ENCODE measurements at regions not wholly inside any gene's neighbourhood (a gene's known extent, or its start where the extent isn't known, plus 50 kb on each side); places are given as distances from the start of the nearest gene placed in this dataset.

DNA sequence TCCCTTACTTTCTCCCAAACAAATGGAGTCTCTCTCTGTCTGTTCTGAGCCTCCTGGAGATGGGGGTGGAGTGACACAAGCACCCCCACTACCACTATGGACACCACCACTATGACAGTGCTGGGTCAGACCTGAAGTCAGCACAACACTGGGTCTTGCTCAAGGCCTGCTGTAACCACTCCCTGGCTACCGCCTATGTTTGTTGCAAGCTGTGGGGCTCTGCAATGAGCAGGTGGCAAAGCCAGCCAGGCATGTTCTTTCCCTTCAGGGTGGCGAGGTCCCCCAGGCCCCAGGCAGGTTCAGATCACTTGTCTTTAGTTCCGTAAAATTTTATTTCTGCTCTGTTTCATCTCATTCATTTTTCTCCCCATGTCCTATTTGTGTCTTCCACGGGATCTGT, 349.8 kb downstream of the TMEM121 start:
- TF ChIP-seq, protein P1, sequence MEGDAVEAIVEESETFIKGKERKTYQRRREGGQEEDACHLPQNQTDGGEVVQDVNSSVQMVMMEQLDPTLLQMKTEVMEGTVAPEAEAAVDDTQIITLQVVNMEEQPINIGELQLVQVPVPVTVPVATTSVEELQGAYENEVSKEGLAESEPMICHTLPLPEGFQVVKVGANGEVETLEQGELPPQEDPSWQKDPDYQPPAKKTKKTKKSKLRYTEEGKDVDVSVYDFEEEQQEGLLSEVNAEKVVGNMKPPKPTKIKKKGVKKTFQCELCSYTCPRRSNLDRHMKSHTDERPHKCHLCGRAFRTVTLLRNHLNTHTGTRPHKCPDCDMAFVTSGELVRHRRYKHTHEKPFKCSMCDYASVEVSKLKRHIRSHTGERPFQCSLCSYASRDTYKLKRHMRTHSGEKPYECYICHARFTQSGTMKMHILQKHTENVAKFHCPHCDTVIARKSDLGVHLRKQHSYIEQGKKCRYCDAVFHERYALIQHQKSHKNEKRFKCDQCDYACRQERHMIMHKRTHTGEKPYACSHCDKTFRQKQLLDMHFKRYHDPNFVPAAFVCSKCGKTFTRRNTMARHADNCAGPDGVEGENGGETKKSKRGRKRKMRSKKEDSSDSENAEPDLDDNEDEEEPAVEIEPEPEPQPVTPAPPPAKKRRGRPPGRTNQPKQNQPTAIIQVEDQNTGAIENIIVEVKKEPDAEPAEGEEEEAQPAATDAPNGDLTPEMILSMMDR (IDR thresholded peaks at IDR 0.05; ENCODE audit: low read depth, low read length, poor library complexity, severe bottlenecking) = no peak
- no peak for TF ChIP-seq EZH2phosphoT487 (IDR thresholded peaks at IDR 0.05; ENCODE audit: borderline replicate concordance, low read length)

All from DOHH2 (cell line).